Activated naive CD4-positive, alpha-beta T cell treated with anti-CD3 and anti-CD28 coated beads, Interleukin-2, amount 10 ng/mL, durations not matched to agents 7 days and 5 days (primary cell): ENCODE measurements at regions not wholly inside any gene's neighbourhood (a gene's known extent, or its start where the extent isn't known, plus 50 kb on each side); places are given as distances from the start of the nearest gene placed in this dataset.
"Not testable (repeated sequence)": the region's sequence is repeated elsewhere in the genome, so short reads cannot be mapped to it uniquely, and the experiment has no call there.

Experiments used
- CTCF ChIA-PET: fragments of 350-600 bp; sonication (Branson Sonifier 250); formaldehyde crosslinking; loops from one replicate; lab custom pipeline; 2021; ENCODE audit warnings: antibody characterized with exemption; lab: Charles Lee
- DNase-seq: peaks from one replicate; pipeline ENCODE4 v3.0.0-alpha.2; 2020
- H3K27ac Mint-ChIP-seq: one replicate; pipeline ENCODE4 v1.8.0; 2021; ENCODE audit warnings: mild to moderate bottlenecking, moderate library complexity, mixed read lengths
- H3K27me3 Mint-ChIP-seq: one replicate; pipeline ENCODE4 v1.8.0; 2021; ENCODE audit warnings: mild to moderate bottlenecking, mixed read lengths
- H3K36me3 Mint-ChIP-seq: one replicate; pipeline ENCODE4 v1.8.0; 2021; ENCODE audit warnings: mixed read lengths
- H3K4me1 Mint-ChIP-seq: one replicate; pipeline ENCODE4 v1.8.0; 2021; ENCODE audit warnings: mixed read lengths
- H3K4me3 Mint-ChIP-seq: one replicate; pipeline ENCODE4 v1.8.0; 2021; ENCODE audit warnings: mild to moderate bottlenecking, moderate library complexity, mixed read lengths
- H3K9me3 Mint-ChIP-seq: one replicate; pipeline ENCODE4 v1.8.0; 2021; ENCODE audit warnings: mixed read lengths

GRCh38 chr15:98331676-98332075 is 316.7 kb upstream of the IGF1R start:
- H3K4me3 Mint-ChIP-seq: no peak overlapping the region
- CTCF ChIA-PET: no interaction called here
- no peaks in the 10 kb centered on the region for H3K9me3 Mint-ChIP-seq
- DNase-seq: no peak
- no peaks in the 10 kb centered on the region for H3K36me3 Mint-ChIP-seq
- no peaks in the 10 kb centered on the region for H3K27me3 Mint-ChIP-seq
- no peaks in the 10 kb centered on the region for H3K4me1 Mint-ChIP-seq
- H3K27ac Mint-ChIP-seq: no peak overlapping the region

- Mint-ChIP-seq H3K27me3 (peaks cover 4% of the 10 kb centered on the region), H3K9me3 (no peaks in the 10 kb centered on the region), H3K4me3 (no peak overlapping the region), H3K36me3 (no peaks in the 10 kb centered on the region), H3K27ac (no peak overlapping the region), H3K4me1 (no peaks in the 10 kb centered on the region)
- no peak for DNase-seq
- CTCF ChIA-PET: interaction anchor here (2.2 kb wide), 1 partner anchor 22 kb away, joined by 6 read pairs; no protein-coding TSS in a partner anchor
Observed at GRCh38 chr15:98333251-98333650, 315.1 kb upstream of the IGF1R start.

- DNase-seq: no peak
- CTCF ChIA-PET: no interaction called here
Observed at GRCh38 chr15:98342911-98343310, 305.4 kb upstream of the IGF1R start.

GRCh38 chr15:98344591-98344990 is 303.7 kb upstream of the IGF1R start:
- no peaks in the 10 kb centered on the region for H3K9me3 Mint-ChIP-seq
- CTCF ChIA-PET: interaction anchor here (1.0 kb wide), 1 partner anchor 33 kb away, joined by 3 read pairs; no protein-coding TSS in a partner anchor
- no peaks in the 10 kb centered on the region for H3K36me3 Mint-ChIP-seq
- H3K4me3 Mint-ChIP-seq: no peak overlapping the region
- no peak for DNase-seq
- no peak overlapping the region for H3K27ac Mint-ChIP-seq
- H3K4me1 Mint-ChIP-seq: no peaks in the 10 kb centered on the region
- no peaks in the 10 kb centered on the region for H3K27me3 Mint-ChIP-seq

More at GRCh38 chr15:98342911-98343310, 305.4 kb upstream of the IGF1R start:
- H3K27ac Mint-ChIP-seq: no peak overlapping the region
- no peaks in the 10 kb centered on the region for H3K9me3 Mint-ChIP-seq
- no peaks in the 10 kb centered on the region for H3K27me3 Mint-ChIP-seq
- no peak overlapping the region for H3K4me3 Mint-ChIP-seq
- H3K4me1 Mint-ChIP-seq: no peaks in the 10 kb centered on the region
- H3K36me3 Mint-ChIP-seq: no peaks in the 10 kb centered on the region

GRCh38 chr15:98347001-98347400 is 301.3 kb upstream of the IGF1R start:
- no peak overlapping the region for H3K4me3 Mint-ChIP-seq
- DNase-seq: no peak
- H3K27ac Mint-ChIP-seq: no peak overlapping the region
- H3K4me1 Mint-ChIP-seq: no peaks in the 10 kb centered on the region
- no peaks in the 10 kb centered on the region for H3K9me3 Mint-ChIP-seq
- H3K36me3 Mint-ChIP-seq: no peaks in the 10 kb centered on the region
- H3K27me3 Mint-ChIP-seq: no peaks in the 10 kb centered on the region
- CTCF ChIA-PET: no interaction called here

- Mint-ChIP-seq H3K9me3 (no peaks in the 10 kb centered on the region), H3K27ac (no peak overlapping the region), H3K36me3 (no peaks in the 10 kb centered on the region), H3K4me3 (no peak overlapping the region), H3K27me3 (no peaks in the 10 kb centered on the region), H3K4me1 (no peaks in the 10 kb centered on the region)
- no peak for DNase-seq
- CTCF ChIA-PET: no interaction called here
Observed at GRCh38 chr15:98347866-98348265, 300.5 kb upstream of the IGF1R start.

GRCh38 chr15:98350276-98350675 is 298.1 kb upstream of the IGF1R start:
- Mint-ChIP-seq H3K4me3 (no peak overlapping the region), H3K27ac (no peak overlapping the region), H3K36me3 (no peaks in the 10 kb centered on the region), H3K9me3 (no peaks in the 10 kb centered on the region), H3K4me1 (no peaks in the 10 kb centered on the region), H3K27me3 (no peaks in the 10 kb centered on the region)
- no peak for DNase-seq
- CTCF ChIA-PET: no interaction called here

- H3K4me3 Mint-ChIP-seq, H3K27ac Mint-ChIP-seq, DNase-seq, CTCF ChIA-PET, H3K27me3 Mint-ChIP-seq, H3K36me3 Mint-ChIP-seq, H3K9me3 Mint-ChIP-seq, H3K4me1 Mint-ChIP-seq: not testable (repeated sequence)
Observed at GRCh38 chr15:98358274-98358673, 290.1 kb upstream of the IGF1R start.

GRCh38 chr15:98358971-98359370 is 289.4 kb upstream of the IGF1R start:
- Mint-ChIP-seq H3K27ac (no peak overlapping the region), H3K4me1 (no peaks in the 10 kb centered on the region), H3K27me3 (no peaks in the 10 kb centered on the region), H3K9me3 (peaks cover 2% of the 10 kb centered on the region), H3K4me3 (no peak overlapping the region), H3K36me3 (no peaks in the 10 kb centered on the region)
- CTCF ChIA-PET: no interaction called here
- no peak for DNase-seq

- Mint-ChIP-seq H3K4me3 (no peak overlapping the region), H3K27ac (no peak overlapping the region), H3K4me1 (no peaks in the 10 kb centered on the region), H3K9me3 (no peaks in the 10 kb centered on the region), H3K27me3 (no peaks in the 10 kb centered on the region), H3K36me3 (no peaks in the 10 kb centered on the region)
- CTCF ChIA-PET: no interaction called here
- no peak for DNase-seq
Observed at GRCh38 chr15:98363416-98363815, 284.9 kb upstream of the IGF1R start.

GRCh38 chr15:98363955-98364354 is 284.4 kb upstream of the IGF1R start:
- CTCF ChIA-PET: no interaction called here
- DNase-seq: no peak
- no peaks in the 10 kb centered on the region for H3K9me3 Mint-ChIP-seq
- H3K4me3 Mint-ChIP-seq: no peak overlapping the region
- no peak overlapping the region for H3K27ac Mint-ChIP-seq
- H3K4me1 Mint-ChIP-seq: no peaks in the 10 kb centered on the region
- no peaks in the 10 kb centered on the region for H3K27me3 Mint-ChIP-seq
- H3K36me3 Mint-ChIP-seq: no peaks in the 10 kb centered on the region

GRCh38 chr15:98369081-98369716 is 279.1 kb upstream of the IGF1R start:
- no peaks in the 10 kb centered on the region for H3K4me1 Mint-ChIP-seq
- no peak for DNase-seq
- H3K4me3 Mint-ChIP-seq: no peak overlapping the region
- H3K36me3 Mint-ChIP-seq: no peaks in the 10 kb centered on the region
- H3K27ac Mint-ChIP-seq: no peak overlapping the region
- H3K9me3 Mint-ChIP-seq: no peaks in the 10 kb centered on the region
- H3K27me3 Mint-ChIP-seq: no peaks in the 10 kb centered on the region
- CTCF ChIA-PET: interaction anchor here (1.0 kb wide), 1 partner anchor 57 kb away, joined by 4 read pairs; no protein-coding TSS in a partner anchor

GRCh38 chr15:98375513-98376340 is 272.6 kb upstream of the IGF1R start:
- CTCF ChIA-PET: no interaction called here
- Mint-ChIP-seq H3K27ac (no peak overlapping the region), H3K27me3 (no peaks in the 10 kb centered on the region), H3K36me3 (no peaks in the 10 kb centered on the region), H3K4me3 (no peak overlapping the region), H3K4me1 (no peaks in the 10 kb centered on the region), H3K9me3 (peaks cover 2% of the 10 kb centered on the region)
- DNase-seq: no peak

GRCh38 chr15:98380721-98381120 is 267.6 kb upstream of the IGF1R start:
- no peaks in the 10 kb centered on the region for H3K36me3 Mint-ChIP-seq
- no peak for DNase-seq
- H3K27ac Mint-ChIP-seq: no peak overlapping the region
- CTCF ChIA-PET: no interaction called here
- H3K4me1 Mint-ChIP-seq: no peaks in the 10 kb centered on the region
- H3K9me3 Mint-ChIP-seq: peaks cover 2% of the 10 kb centered on the region
- peaks cover 15% of the 10 kb centered on the region for H3K27me3 Mint-ChIP-seq
- no peak overlapping the region for H3K4me3 Mint-ChIP-seq

- CTCF ChIA-PET: no interaction called here
- Mint-ChIP-seq H3K36me3 (no peaks in the 10 kb centered on the region), H3K4me3 (no peak overlapping the region), H3K9me3 (peaks cover 2% of the 10 kb centered on the region), H3K4me1 (no peaks in the 10 kb centered on the region), H3K27ac (no peak overlapping the region), H3K27me3 (peaks cover 19% of the 10 kb centered on the region)
- DNase-seq: no peak
Observed at GRCh38 chr15:98381446-98381845, 266.9 kb upstream of the IGF1R start.
